ENCODE measurements at regions not wholly inside any gene's neighbourhood (a gene's known extent, or its start where the extent isn't known, plus 50 kb on each side); places are given as distances from the start of the nearest gene placed in this dataset.

DNA sequence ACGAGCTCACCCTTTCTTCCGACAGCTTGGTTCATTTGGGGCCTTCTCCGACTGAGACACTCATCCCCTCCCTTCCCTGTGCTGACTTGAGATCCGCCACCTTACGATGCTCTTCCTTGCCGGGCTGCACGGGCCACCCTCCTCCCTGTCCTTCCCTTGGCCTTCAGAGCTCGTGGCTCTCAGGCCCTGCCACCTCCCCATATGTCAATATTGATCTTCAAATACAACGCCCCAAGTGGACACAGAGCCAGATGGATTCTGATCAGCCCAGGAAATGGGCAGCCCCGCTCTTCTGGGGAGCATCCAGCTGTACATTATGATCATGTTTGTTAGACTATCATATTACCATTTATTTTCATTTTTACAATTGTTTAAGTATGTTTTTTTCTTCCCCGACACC, 812.8 kb downstream of the TBC1D22A start:
- TF ChIP-seq CTCF (conservative IDR thresholded peaks at IDR 0.05; ENCODE audit: low read length) (no peak), EZH2phosphoT487 (IDR thresholded peaks at IDR 0.05; ENCODE audit: borderline replicate concordance) (no peak)
- no peaks in the 10 kb centered on the region; the same call in 1 of the 2 replicates for H3K9me3 ChIP-seq (ENCODE audit: insufficient read depth, low read depth, low read length)

GRCh38 chr22:47574556-47574955, 812.1 kb downstream of the TBC1D22A start:
- Histone ChIP-seq H3K9me3 (ENCODE audit: insufficient read depth, low read depth, low read length) (no peaks in the 10 kb centered on the region; the same call in 1 of the 2 replicates), H3K9me2 (replicated peaks; ENCODE audit: low read depth, low read length) (no peaks in the 10 kb centered on the region), H3K27me3 (ENCODE audit: insufficient read depth, low read length, poor library complexity, severe bottlenecking) (no peaks in the 10 kb centered on the region), H3K4me2 (ENCODE audit: low read depth, low read length, poor library complexity, severe bottlenecking) (no peak overlapping the region), H4K20me1 (ENCODE audit: insufficient read depth, low read length, poor library complexity, severe bottlenecking) (no peaks in the 10 kb centered on the region), H3K4me3 (ENCODE audit: low read length, poor library complexity, severe bottlenecking) (no peak overlapping the region), H3F3A (ENCODE audit: low read depth) (no peaks in the 10 kb centered on the region), H3K36me3 (ENCODE audit: insufficient read depth, low read length) (no peaks in the 10 kb centered on the region), H3K9ac (ENCODE audit: low read depth, low read length, poor library complexity, severe bottlenecking) (no peak overlapping the region), H3K4me1 (ENCODE audit: insufficient read depth, low read length, poor library complexity, severe bottlenecking) (no peaks in the 10 kb centered on the region), H2AFZ (ENCODE audit: low read length) (no peak overlapping the region), H3K79me2 (ENCODE audit: insufficient read depth, low read length) (no peaks in the 10 kb centered on the region)
- TF ChIP-seq CTCF (conservative IDR thresholded peaks at IDR 0.05; ENCODE audit: low read length) (no peak), EZH2phosphoT487 (IDR thresholded peaks at IDR 0.05; ENCODE audit: borderline replicate concordance) (no peak)

More for the DNA sequence above, 812.8 kb downstream of the TBC1D22A start:
- Histone ChIP-seq H2AFZ (ENCODE audit: low read length) (no peak overlapping the region), H3F3A (ENCODE audit: low read depth) (no peaks in the 10 kb centered on the region), H3K9ac (ENCODE audit: low read depth, low read length, poor library complexity, severe bottlenecking) (no peak overlapping the region), H3K36me3 (ENCODE audit: insufficient read depth, low read length) (no peaks in the 10 kb centered on the region), H3K9me2 (replicated peaks; ENCODE audit: low read depth, low read length) (no peaks in the 10 kb centered on the region), H3K27me3 (ENCODE audit: insufficient read depth, low read length, poor library complexity, severe bottlenecking) (no peaks in the 10 kb centered on the region), H3K79me2 (ENCODE audit: insufficient read depth, low read length) (no peaks in the 10 kb centered on the region), H3K4me1 (ENCODE audit: insufficient read depth, low read length, poor library complexity, severe bottlenecking) (no peaks in the 10 kb centered on the region), H3K4me2 (ENCODE audit: low read depth, low read length, poor library complexity, severe bottlenecking) (no peak overlapping the region), H4K20me1 (ENCODE audit: insufficient read depth, low read length, poor library complexity, severe bottlenecking) (no peaks in the 10 kb centered on the region), H3K4me3 (ENCODE audit: low read length, poor library complexity, severe bottlenecking) (no peak overlapping the region)

DNA sequence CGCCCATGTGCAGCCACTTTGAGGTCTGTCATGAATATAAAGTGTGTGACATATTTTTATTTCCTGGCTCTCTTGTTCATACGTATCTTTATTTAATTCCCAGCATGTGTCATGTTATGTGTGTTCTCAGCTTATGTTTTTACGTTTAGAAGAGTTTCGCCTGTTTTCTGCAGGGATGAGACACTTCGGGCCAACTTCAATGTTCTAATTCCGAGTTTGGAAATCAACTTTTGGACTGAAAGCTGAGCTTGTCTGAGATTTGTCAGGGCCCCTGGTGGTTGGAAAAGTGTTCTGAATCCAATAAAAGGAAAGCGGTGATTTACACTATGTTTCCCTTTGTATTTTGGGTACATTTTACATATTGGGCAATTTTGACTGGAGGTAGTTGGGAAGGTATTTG, 810.7 kb downstream of the TBC1D22A start:
- H3K4me2 ChIP-seq (ENCODE audit: low read depth, low read length, poor library complexity, severe bottlenecking), result no peak overlapping the region
- H4K20me1 ChIP-seq (ENCODE audit: insufficient read depth, low read length, poor library complexity, severe bottlenecking), result no peaks in the 10 kb centered on the region
- no peak overlapping the region for H3K4me3 ChIP-seq (ENCODE audit: low read length, poor library complexity, severe bottlenecking)
- no peaks in the 10 kb centered on the region for H3K79me2 ChIP-seq (ENCODE audit: insufficient read depth, low read length)
- no peaks in the 10 kb centered on the region; the same call in 1 of the 2 replicates for H3K9me3 ChIP-seq (ENCODE audit: insufficient read depth, low read depth, low read length)
- H2AFZ ChIP-seq (ENCODE audit: low read length), result no peak overlapping the region
- H3F3A ChIP-seq (ENCODE audit: low read depth), result no peaks in the 10 kb centered on the region
- TF ChIP-seq CTCF (conservative IDR thresholded peaks at IDR 0.05; ENCODE audit: low read length) (no peak), EZH2phosphoT487 (IDR thresholded peaks at IDR 0.05; ENCODE audit: borderline replicate concordance) (no peak)
- no peaks in the 10 kb centered on the region for H3K27me3 ChIP-seq (ENCODE audit: insufficient read depth, low read length, poor library complexity, severe bottlenecking)
- H3K9me2 ChIP-seq (replicated peaks; ENCODE audit: low read depth, low read length), result no peaks in the 10 kb centered on the region
- H3K36me3 ChIP-seq (ENCODE audit: insufficient read depth, low read length), result no peaks in the 10 kb centered on the region
- no peak overlapping the region for H3K9ac ChIP-seq (ENCODE audit: low read depth, low read length, poor library complexity, severe bottlenecking)
- H3K4me1 ChIP-seq (ENCODE audit: insufficient read depth, low read length, poor library complexity, severe bottlenecking), result no peaks in the 10 kb centered on the region
